Fibroblast of pulmonary artery (primary cell): ENCODE measurements at regions not wholly inside any gene's neighbourhood (a gene's known extent, or its start where the extent isn't known, plus 50 kb on each side); places are given as distances from the start of the nearest gene placed in this dataset.

Experiments
- DNase-seq: peaks from one replicate; pipeline ENCODE4 v3.0.0-alpha.2; 2010; ENCODE audit warnings: low read depth
- H3K4me3 ChIP-seq: replicated peaks from 2 replicates; pipeline ENCODE4 v1.5.1; 2011; ENCODE audit warnings: low read depth, mild to moderate bottlenecking, control low read depth, low read length, moderate library complexity
- CTCF ChIP-seq: IDR thresholded peaks from 2 replicates; pipeline ENCODE4 v1.5.1; 2011; ENCODE audit warnings: mild to moderate bottlenecking, control low read depth, low read length, inconsistent platforms; ENCODE audit errors: missing control alignments

DNA sequence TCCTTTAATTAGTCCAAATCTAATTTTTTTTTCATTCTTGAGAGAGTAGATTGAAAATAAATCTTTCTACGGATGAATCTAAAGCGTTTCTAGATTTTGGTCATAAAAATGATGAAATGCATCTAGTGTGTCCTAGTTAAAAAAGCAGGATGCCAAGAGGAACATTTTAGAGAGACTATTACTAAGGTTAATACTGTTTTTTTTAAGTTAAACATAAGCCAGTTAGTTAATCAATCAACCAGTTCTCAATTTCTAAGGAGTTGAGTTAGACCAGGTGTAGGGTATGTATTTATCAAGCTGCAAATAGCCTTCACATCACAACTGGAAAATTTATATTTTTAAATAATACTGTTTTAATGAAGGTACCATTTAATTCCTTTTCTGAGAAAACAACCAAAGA is 679.5 kb upstream of the IGFBP7 start:
- H3K4me3 ChIP-seq, result no peak overlapping the region
- no peak for DNase-seq
- TF ChIP-seq CTCF, result no peak

GRCh38 chr4:57777876-57778275 is 667.7 kb upstream of the IGFBP7 start:
- H3K4me3 ChIP-seq, result no peak overlapping the region
- no peak for TF ChIP-seq CTCF
- no peak for DNase-seq

DNA sequence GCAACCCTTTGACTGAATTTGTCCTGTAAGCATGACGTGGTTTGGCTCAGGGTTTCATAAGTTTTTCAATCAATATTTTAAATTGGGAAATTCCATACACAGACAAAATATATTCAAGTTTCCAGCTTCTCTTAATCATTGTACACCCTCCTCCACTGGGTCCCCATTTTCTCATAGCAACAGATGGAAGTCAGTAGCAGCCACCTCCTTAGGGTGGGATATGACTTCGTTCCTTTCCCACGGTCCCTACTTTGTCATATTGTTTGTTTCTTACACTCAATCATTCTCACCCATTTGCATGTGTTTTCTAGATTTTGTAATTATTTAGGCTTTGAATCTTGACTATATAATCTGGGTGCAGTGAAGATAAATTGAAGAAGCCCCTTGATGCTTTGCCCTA is 664.5 kb upstream of the IGFBP7 start:
- DNase-seq, result no peak
- no peak overlapping the region for H3K4me3 ChIP-seq
- no peak for TF ChIP-seq CTCF

DNA sequence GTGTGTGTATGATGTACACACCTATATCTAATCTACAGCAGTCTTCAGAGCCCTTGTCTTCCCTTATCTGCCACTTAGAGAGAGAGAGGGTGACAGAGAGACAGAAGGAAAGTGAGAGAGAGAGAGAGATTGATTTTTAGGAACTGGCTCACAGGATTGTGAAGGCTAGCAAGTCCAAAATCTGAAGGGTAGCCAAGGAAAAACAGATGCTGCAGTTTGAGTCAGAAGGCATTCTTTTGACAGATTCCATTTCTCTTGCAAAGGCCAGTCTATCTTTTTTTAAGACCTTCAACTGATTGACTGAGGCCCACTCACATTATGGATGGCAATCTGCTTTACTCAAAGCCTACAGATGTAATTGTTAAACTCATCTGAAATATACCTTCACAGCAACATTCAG is 664.0 kb upstream of the IGFBP7 start:
- DNase-seq, result no peak
- no peak overlapping the region for H3K4me3 ChIP-seq
- no peak for TF ChIP-seq CTCF

- no peak overlapping the region for H3K4me3 ChIP-seq
- no peak for TF ChIP-seq CTCF
- no peak for DNase-seq
Observed at GRCh38 chr4:57766341-57766740, 656.2 kb upstream of the IGFBP7 start.

- H3K4me3 ChIP-seq, result no peak overlapping the region
- TF ChIP-seq CTCF, result no peak
- DNase-seq, result no peak
Observed at GRCh38 chr4:57764856-57765255, 654.7 kb upstream of the IGFBP7 start.

DNA sequence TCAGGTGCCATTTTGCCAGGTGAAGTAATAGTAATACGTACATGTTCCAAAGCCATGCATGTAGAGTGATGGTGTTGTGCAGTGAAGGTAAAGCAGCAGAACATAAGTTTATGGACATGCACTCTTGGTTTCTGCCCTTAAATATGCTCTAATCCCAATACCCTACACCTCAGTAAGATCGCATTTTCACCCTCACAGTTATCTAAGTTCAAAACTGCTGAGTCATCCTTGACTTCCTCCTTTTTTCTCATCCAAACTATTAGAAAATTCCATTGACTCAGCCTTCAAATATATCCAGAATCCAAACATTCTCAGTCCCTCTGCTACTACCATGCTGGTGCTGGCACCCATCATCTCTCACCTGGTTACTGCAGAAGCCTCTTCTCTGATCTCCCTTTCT is 652.9 kb upstream of the IGFBP7 start:
- no peak for DNase-seq
- no peak overlapping the region for H3K4me3 ChIP-seq
- TF ChIP-seq CTCF, result no peak
